ENCODE measurements at regions not wholly inside any gene's neighbourhood (a gene's known extent, or its start where the extent isn't known, plus 50 kb on each side); places are given as distances from the start of the nearest gene placed in this dataset.
"Not testable (repeated sequence)": the region's sequence is repeated elsewhere in the genome, so short reads cannot be mapped to it uniquely, and the experiment has no call there.

DNA sequence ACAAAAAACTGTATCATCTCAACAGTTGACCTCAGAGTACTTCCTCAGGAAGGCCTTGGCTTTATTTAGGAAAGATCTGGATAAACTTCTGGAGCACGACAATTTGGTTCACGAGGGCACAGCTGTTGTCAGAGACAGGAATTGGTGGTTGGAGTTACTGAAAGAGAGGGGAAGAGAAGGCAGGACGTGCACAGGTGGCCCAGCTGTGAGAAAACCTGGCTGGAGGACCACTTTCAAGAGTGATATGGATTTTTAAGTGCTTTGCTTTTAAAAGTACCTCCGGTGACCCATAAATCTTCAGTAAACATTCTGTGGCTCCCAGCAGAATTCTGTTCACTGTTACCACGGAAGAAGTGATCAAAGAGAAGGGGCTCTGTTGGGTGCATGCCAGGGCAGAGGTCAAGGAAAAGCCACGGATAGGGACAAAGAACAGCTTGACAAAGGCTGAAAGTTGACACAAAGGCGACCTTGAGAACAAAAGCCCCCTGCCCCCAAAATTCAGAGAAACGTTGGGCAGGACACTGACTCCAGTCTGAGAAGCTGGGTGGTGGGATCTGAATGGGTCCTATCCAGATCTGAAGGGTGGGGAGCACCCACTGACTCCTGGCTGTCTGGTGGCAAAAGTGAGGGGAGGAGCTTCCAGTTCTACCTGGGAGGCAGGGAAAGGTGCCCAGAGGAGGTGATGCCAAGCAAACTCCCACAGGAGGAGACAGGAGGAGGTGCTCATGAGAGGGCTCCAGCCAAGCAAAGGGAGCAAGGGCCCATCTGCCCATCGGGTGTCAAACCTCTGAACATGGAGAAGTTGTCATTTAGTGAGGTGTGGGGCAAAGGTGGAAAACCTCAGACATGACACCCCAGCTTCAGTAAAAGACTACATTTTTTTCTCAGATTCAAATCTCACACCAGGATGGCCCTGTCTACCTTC lies 89.4 kb upstream of the UXS1 start:
- TF ChIP-seq, protein P1, sequence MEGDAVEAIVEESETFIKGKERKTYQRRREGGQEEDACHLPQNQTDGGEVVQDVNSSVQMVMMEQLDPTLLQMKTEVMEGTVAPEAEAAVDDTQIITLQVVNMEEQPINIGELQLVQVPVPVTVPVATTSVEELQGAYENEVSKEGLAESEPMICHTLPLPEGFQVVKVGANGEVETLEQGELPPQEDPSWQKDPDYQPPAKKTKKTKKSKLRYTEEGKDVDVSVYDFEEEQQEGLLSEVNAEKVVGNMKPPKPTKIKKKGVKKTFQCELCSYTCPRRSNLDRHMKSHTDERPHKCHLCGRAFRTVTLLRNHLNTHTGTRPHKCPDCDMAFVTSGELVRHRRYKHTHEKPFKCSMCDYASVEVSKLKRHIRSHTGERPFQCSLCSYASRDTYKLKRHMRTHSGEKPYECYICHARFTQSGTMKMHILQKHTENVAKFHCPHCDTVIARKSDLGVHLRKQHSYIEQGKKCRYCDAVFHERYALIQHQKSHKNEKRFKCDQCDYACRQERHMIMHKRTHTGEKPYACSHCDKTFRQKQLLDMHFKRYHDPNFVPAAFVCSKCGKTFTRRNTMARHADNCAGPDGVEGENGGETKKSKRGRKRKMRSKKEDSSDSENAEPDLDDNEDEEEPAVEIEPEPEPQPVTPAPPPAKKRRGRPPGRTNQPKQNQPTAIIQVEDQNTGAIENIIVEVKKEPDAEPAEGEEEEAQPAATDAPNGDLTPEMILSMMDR (conservative IDR thresholded peaks at IDR 0.05 in 1 of 2, IDR thresholded peaks at IDR 0.05 in 1 of 2; ENCODE audit: low read depth in 1 of 2, low read length in 2 of 2), result not testable (repeated sequence)
- not testable (repeated sequence) for TF ChIP-seq EZH2 (IDR thresholded peaks at IDR 0.05; ENCODE audit: low read length, missing control alignments)

All from fibroblast of lung (primary cell).